ENCODE measurements at regions not wholly inside any gene's neighbourhood (a gene's known extent, or its start where the extent isn't known, plus 50 kb on each side); places are given as distances from the start of the nearest gene placed in this dataset.
"Not testable (repeated sequence)": the region's sequence is repeated elsewhere in the genome, so short reads cannot be mapped to it uniquely, and the experiment has no call there.

DNA sequence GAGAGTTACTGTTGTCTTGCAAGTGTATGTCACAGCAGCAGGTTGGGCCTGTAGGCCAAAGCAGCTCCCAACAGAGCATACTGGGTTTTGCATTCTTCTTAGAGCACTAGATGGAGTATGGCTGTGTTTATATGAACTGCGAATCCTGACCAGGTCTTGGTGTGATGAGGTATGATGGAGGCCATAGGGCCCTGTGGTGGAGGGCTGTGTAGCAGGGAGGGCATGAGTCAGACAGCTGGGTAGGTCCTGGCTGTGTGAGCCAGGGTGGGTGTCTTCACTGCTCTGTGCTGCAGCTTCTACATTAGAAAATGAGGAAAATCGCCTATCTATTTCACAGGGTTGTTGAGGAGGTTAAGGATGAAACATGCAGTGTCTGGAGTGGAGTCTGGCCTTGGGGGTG lies 124.2 kb downstream of the BUB3 start:
- no peak overlapping the region for H3K4me3 ChIP-seq
- no peak for DNase-seq (ENCODE audit: low spot score in 2 of 2)
- H3K27me3 ChIP-seq (ENCODE audit: low read depth) = peaks cover 6% of the 10 kb centered on the region; the same call in 1 of the 2 replicates
- H3K9me3 ChIP-seq = no peaks in the 10 kb centered on the region
- in situ Hi-C loops (cut with MboI; ENCODE audit: low sequenced_read_pairs) = no loop called here
- no peaks in the 10 kb centered on the region for H3K4me1 ChIP-seq
- H3K36me3 ChIP-seq (replicated peaks) = no peaks in the 10 kb centered on the region

DNA sequence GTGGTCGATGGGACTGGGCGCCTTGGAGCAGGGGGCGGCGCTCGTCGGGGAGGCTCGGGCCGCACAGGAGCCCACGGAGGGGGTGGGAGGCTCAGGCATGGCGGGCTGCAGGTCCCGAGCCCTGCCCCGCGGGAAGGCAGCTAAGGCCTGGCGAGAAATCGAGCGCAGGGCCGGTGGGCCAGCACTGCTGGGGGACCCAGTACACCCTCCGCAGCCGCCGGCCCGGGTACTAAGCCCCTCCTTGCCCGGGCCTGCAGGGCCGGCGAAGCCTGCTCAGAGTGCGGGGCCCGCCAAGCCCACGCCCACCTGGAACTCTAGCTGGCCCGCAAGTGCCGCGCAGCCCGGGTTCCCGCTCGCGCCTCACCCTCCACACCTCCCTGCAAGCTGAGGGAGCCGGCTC lies 129.2 kb downstream of the BUB3 start:
- in situ Hi-C loops (cut with MboI; ENCODE audit: low sequenced_read_pairs) = not testable (repeated sequence)

DNA sequence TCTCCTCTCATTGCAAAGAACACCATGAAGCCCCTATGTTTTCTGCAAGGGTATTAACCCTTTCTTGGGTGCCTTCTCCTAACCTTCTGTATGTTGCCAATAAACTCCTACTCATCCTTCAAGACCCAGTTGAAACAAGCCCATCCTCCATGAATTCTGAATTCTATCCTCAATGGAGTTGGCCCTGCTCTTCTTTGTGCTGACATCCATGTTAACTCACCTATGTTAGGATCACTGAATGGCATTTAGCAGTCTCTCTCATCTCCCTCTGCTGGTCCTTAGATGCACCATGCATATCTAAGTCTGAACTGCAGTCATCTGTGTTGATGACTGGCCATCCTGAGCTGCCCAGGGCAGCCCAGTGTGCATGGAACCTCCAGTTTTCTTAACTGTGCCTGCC lies 129.8 kb downstream of the BUB3 start:
- no peaks in the 10 kb centered on the region for H3K36me3 ChIP-seq (replicated peaks)
- no peaks in the 10 kb centered on the region for H3K4me1 ChIP-seq
- no peak overlapping the region for H3K4me3 ChIP-seq
- DNase-seq (ENCODE audit: low spot score in 2 of 2) = no peak
- in situ Hi-C loops (cut with MboI; ENCODE audit: low sequenced_read_pairs) = no loop called here
- H3K9me3 ChIP-seq = no peaks in the 10 kb centered on the region
- H3K27me3 ChIP-seq (ENCODE audit: low read depth) = peaks cover 6% of the 10 kb centered on the region; the same call in 1 of the 2 replicates

More for the DNA sequence above, 129.2 kb downstream of the BUB3 start:
- DNase-seq (ENCODE audit: low spot score in 2 of 2); H3K27me3 ChIP-seq (ENCODE audit: low read depth); H3K36me3 ChIP-seq (replicated peaks); H3K4me3 ChIP-seq; H3K9me3 ChIP-seq; H3K4me1 ChIP-seq: not testable (repeated sequence)

DNA sequence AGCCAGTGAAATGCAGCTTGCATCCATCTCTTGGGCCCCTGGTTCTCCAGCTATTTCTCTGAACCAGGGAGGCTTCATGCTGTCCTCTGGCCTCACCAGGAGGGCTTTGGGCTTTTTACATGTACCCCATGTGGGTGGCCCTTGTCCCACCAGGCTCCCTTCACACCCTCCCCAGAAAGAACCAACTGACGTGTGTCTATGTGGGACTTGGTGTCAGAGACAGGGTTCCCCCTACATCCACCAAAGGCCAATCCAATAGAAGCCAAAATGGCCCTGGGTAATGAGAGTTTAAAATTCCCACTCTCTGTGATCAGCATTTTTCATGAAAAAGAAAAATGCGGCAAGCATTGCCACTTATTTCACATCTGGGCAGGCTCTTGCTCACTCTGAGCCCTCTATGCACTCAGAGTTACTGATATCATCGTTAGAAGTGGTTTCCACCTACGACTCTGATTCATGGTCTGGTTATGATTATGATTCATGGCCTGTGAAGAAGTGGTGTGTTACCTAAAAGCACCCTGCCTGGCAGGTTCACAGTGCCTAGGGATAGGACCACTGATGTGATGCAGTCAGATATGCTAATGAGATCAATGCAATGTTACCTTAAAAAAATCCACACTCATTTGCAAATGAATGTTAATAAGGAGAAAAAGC lies 133.5 kb downstream of the BUB3 start:
- no peak for DNase-seq (ENCODE audit: low spot score in 2 of 2)
- Histone ChIP-seq H3K4me1 (no peaks in the 10 kb centered on the region), H3K36me3 (replicated peaks) (no peaks in the 10 kb centered on the region), H3K9me3 (no peaks in the 10 kb centered on the region), H3K4me3 (no peak overlapping the region), H3K27me3 (ENCODE audit: low read depth) (no peaks in the 10 kb centered on the region)
- in situ Hi-C loops (cut with MboI; ENCODE audit: low sequenced_read_pairs) = no loop called here

DNA sequence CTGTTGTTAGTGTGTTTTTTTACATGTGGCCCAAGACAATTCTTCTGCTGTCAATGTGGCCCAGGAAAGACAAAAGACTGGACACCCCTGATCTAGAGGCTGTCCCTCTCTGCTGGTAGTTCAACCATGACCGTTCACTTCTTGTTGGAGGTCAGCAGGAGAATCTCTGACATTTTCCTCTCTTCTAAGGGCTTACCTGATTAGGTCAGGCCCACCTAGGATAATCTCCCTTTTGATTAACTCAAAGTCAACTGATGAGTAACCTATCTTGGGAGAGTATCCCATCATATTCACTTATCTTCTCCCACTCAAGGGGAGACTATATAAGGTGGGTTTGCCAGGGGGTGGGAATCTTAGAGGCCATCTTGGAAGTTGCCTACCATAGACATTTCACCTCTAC lies 135.2 kb downstream of the BUB3 start:
- no peaks in the 10 kb centered on the region for H3K4me1 ChIP-seq
- no peaks in the 10 kb centered on the region for H3K27me3 ChIP-seq (ENCODE audit: low read depth)
- no peak for DNase-seq (ENCODE audit: low spot score in 2 of 2)
- in situ Hi-C loops (cut with MboI; ENCODE audit: low sequenced_read_pairs) = no loop called here
- H3K4me3 ChIP-seq = no peak overlapping the region
- H3K9me3 ChIP-seq = no peaks in the 10 kb centered on the region
- no peaks in the 10 kb centered on the region for H3K36me3 ChIP-seq (replicated peaks)

DNA sequence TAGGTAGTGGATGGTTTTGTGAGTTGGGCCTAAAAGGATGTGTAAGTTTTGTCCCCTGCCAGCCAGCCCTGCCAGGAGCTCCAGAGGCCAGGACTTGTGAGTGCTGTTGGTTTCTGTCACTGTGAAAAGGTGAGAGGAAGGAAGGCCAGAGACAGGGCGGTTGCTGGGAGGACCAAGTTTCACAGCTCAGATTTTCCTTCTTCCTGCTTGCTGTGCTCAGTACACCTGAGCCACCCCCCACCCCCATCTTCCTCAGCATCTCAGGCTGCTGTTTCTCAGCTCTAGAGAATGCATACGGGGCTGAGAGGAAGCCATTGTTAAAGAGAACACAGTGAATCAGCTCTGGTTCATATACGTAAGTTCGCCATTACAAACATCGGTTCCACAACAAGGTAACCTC lies 139.9 kb downstream of the BUB3 start:
- Histone ChIP-seq H3K9me3 (no peaks in the 10 kb centered on the region), H3K27me3 (ENCODE audit: low read depth) (no peaks in the 10 kb centered on the region), H3K36me3 (replicated peaks) (no peaks in the 10 kb centered on the region), H3K4me3 (no peak overlapping the region), H3K4me1 (no peaks in the 10 kb centered on the region)
- in situ Hi-C loops (cut with MboI; ENCODE audit: low sequenced_read_pairs) = no loop called here
- DNase-seq (ENCODE audit: low spot score in 2 of 2) = no peak

DNA sequence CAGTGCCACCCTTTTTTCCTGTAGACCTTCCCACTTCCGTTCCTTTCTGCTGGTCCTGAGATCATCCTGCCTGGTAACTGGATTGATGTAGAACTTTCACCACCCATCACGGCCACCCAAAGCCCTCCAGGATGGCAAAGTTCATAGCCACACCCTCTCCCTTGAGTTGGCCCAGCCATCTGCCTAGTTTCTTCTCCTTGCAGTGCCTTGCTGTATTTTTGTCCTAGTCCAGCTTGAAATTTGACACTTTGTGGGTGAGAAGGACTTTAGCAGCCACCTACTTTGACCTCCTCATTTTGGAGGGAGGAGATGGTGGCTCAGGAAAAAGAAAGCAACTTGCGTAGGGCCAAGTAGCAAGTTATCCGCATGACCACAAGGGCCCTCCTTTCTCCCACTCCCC lies 140.7 kb downstream of the BUB3 start:
- no peak overlapping the region for H3K4me3 ChIP-seq
- H3K4me1 ChIP-seq = no peaks in the 10 kb centered on the region
- no peaks in the 10 kb centered on the region for H3K36me3 ChIP-seq (replicated peaks)
- H3K9me3 ChIP-seq = no peaks in the 10 kb centered on the region
- no peak for DNase-seq (ENCODE audit: low spot score in 2 of 2)
- in situ Hi-C loops (cut with MboI; ENCODE audit: low sequenced_read_pairs) = no loop called here
- H3K27me3 ChIP-seq (ENCODE audit: low read depth) = no peaks in the 10 kb centered on the region

DNA sequence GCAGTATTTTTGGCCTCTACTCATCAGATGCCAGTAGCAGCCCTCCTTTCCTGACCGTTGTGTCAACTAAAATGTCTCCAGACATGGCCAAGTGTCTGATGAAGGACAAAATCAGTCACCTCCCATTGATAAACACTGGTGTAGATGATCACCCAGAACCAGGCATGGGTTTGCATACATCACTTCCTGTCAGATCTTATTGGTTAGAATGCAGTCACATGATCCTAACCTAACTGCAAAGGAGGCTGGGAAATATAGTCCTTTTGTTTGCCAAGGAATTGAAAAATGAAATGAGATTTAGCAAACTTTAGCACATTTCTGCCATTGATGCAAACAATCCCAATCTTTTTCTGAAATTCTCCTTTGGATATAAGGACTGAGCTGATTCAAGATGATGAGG lies 141.4 kb downstream of the BUB3 start:
- Histone ChIP-seq H3K27me3 (ENCODE audit: low read depth) (no peaks in the 10 kb centered on the region), H3K36me3 (replicated peaks) (no peaks in the 10 kb centered on the region), H3K4me3 (no peak overlapping the region), H3K4me1 (no peaks in the 10 kb centered on the region), H3K9me3 (no peaks in the 10 kb centered on the region)
- in situ Hi-C loops (cut with MboI; ENCODE audit: low sequenced_read_pairs) = no loop called here
- DNase-seq (ENCODE audit: low spot score in 2 of 2) = no peak

DNA sequence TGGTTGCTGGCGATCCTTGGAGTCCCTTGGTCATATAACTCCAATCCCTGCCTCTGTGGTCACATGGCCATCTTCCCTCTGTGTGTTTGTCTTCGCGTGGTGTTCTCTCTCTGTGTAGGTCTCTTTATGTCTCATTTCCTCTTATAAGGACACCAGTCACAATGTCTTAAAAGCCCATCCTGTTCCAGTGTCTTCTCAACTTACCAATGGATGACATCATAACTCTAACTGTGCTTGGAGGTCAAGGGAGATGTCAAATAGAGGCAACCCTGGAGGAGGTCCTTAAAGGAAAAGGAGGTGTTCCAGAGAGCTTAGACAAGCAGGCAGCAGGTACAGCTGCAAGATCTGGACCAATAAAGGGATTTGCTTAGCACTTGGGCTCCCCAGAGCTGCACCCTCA lies 143.0 kb downstream of the BUB3 start:
- in situ Hi-C loops (cut with MboI; ENCODE audit: low sequenced_read_pairs) = no loop called here
- Histone ChIP-seq H3K4me3 (no peak overlapping the region), H3K4me1 (no peaks in the 10 kb centered on the region), H3K9me3 (no peaks in the 10 kb centered on the region), H3K36me3 (replicated peaks) (no peaks in the 10 kb centered on the region), H3K27me3 (ENCODE audit: low read depth) (no peaks in the 10 kb centered on the region)
- no peak for DNase-seq (ENCODE audit: low spot score in 2 of 2)

DNA sequence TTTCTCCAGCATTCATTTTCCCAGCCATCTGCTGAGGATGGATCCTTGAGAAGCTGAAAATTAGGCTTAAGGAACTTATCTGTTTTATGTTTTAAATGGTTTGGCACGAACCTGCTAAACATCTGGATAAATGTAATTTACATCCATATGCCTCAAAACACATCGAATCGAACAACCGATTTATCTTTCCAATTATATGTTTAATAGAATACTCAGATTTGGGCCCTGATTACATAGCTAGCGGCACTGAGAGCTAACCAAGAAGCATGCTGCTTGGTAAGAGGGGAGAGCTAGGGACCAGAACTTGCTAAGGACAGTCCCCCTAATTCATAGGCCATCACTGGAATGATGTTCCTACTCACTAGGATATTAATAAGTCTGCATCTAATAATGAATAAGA lies 144.4 kb downstream of the BUB3 start:
- DNase-seq (ENCODE audit: low spot score in 2 of 2) = no peak
- Histone ChIP-seq H3K4me3 (no peak overlapping the region), H3K36me3 (replicated peaks) (no peaks in the 10 kb centered on the region), H3K9me3 (no peaks in the 10 kb centered on the region; the same call in 1 of the 2 replicates), H3K27me3 (ENCODE audit: low read depth) (no peaks in the 10 kb centered on the region), H3K4me1 (no peaks in the 10 kb centered on the region)
- in situ Hi-C loops (cut with MboI; ENCODE audit: low sequenced_read_pairs) = no loop called here

DNA sequence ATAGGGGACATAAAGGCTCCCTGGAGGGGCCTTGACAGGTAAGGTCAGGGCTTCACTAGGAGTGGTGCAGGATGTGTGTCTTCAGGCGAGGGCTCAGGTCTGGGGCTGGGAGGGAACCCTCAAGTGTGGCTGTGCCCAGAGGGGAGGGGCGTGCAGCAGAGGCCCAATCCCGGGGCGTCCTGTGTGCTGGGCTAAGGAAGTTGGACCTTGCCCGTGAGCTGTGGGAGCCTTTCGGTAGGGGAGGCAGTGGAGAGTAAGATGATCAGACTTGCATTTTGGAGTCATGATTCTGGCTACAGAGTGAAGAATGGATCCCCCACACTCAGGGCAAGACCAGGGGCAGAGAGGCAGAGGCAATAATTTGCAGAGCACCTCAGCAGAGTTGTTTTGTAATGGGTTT lies 145.4 kb downstream of the BUB3 start:
- DNase-seq (ENCODE audit: low spot score in 2 of 2) = no peak
- Histone ChIP-seq H3K4me1 (no peaks in the 10 kb centered on the region), H3K4me3 (no peak overlapping the region), H3K27me3 (ENCODE audit: low read depth) (no peaks in the 10 kb centered on the region), H3K36me3 (replicated peaks) (no peaks in the 10 kb centered on the region), H3K9me3 (no peaks in the 10 kb centered on the region; the same call in 1 of the 2 replicates)
- in situ Hi-C loops (cut with MboI; ENCODE audit: low sequenced_read_pairs) = no loop called here

DNA sequence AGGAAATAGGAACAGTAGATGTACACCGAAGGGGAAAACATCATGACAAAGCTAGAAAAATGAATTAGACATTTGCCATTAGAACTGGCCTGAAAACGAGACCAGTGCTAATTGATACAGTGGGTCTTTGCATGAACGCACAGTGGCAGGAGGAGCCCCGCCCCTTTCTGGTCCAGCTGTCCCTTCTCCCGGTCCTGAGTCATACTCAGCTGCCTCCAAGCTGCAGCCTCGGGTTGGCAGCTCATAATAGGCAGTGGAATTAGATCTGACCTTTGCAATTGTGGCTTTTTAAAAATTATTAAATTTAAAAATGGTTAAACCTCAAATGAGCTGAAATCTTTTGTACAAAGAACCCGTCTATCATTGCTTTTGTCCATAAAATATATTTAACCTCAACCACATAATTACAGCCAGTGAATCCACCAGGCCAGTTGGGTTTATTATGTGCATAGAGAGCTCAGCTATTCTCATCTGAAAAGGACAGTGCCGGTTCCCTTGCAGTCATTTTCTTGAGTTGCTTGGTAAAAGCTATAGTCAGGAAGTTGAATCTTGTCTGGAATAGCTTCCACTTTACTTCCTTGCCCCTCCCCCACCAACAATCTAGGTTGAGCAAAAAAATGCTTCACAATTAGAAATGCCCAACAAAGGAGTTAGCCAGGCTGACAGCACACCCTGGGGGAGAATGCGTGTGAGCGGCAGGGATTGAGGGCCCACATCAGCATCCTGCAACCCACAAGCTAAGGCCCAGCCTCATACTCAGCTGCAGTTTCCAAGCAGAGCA lies 147.1 kb downstream of the BUB3 start:
- H3K9me3 ChIP-seq = no peaks in the 10 kb centered on the region; the same call in 1 of the 2 replicates
- no peaks in the 10 kb centered on the region for H3K27me3 ChIP-seq (ENCODE audit: low read depth)
- no peaks in the 10 kb centered on the region for H3K4me1 ChIP-seq
- in situ Hi-C loops (cut with MboI; ENCODE audit: low sequenced_read_pairs) = no loop called here
- H3K36me3 ChIP-seq (replicated peaks) = no peaks in the 10 kb centered on the region
- no peak for DNase-seq (ENCODE audit: low spot score in 2 of 2)
- H3K4me3 ChIP-seq = no peak overlapping the region

DNA sequence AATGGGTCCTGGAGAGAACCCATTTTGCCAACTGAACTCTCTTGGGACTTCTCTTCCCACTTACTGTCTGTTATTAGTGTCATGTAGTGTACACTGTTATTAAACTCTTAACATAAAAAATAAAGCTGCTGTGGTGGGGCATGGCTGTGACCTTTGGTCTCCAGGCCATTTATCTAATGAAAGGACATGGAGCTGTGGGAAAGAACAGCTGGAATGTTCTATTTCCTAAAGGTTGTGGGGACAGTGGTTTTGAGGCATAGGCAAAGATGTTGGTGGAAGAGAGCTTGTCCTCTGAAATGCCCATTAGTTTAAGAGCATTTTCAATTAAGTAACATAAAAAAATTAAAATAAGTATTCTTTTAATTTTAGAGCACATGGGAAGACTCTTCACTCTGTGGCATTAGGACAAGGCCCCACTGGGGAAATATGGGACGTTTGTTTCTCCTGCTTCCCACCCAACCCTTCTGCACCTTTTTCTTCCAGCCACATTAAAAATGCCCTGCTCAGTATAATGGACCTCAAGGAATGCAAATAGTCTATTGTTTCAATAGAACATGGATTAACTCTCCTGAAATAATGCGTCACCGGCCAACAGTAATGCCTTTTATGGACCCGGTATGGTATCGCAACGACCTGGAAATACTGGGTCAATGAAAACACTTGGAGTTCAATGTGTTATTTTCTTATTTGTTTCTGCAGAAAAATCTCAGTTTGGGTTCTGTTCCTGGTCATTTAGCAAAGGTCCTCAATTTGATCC lies 149.6 kb downstream of the BUB3 start:
- Histone ChIP-seq H3K4me1 (no peaks in the 10 kb centered on the region), H3K36me3 (replicated peaks) (no peaks in the 10 kb centered on the region), H3K9me3 (no peaks in the 10 kb centered on the region; the same call in 1 of the 2 replicates), H3K27me3 (ENCODE audit: low read depth) (no peaks in the 10 kb centered on the region), H3K4me3 (no peak overlapping the region)
- in situ Hi-C loops (cut with MboI; ENCODE audit: low sequenced_read_pairs) = no loop called here
- no peak for DNase-seq (ENCODE audit: low spot score in 2 of 2)

DNA sequence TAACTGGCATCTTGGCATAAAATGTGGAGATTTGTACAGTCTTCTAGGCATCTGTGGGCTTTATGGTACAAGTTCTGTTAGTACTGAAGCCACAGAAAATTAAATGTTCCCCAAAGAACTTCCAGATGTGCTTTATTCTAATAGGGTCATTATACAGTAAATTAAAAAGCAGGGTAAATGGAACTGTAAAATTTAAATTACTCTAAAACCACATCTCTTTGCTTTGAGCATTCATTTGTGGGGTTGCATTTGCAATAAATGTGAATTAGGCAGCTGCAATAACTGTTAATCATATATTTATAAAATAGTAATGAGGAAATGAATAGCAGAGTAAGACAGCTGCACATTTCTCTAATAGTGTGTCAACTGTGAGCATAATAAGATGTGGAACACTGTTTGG lies 151.5 kb downstream of the BUB3 start:
- Histone ChIP-seq H3K4me1 (no peaks in the 10 kb centered on the region), H3K36me3 (replicated peaks) (no peaks in the 10 kb centered on the region), H3K4me3 (no peak overlapping the region), H3K9me3 (no peaks in the 10 kb centered on the region; the same call in 1 of the 2 replicates), H3K27me3 (ENCODE audit: low read depth) (no peaks in the 10 kb centered on the region)
- DNase-seq (ENCODE audit: low spot score in 2 of 2) = no peak
- in situ Hi-C loops (cut with MboI; ENCODE audit: low sequenced_read_pairs) = no loop called here
